Astrocyte of the spinal cord (primary cell): ENCODE measurements at regions not wholly inside any gene's neighbourhood (a gene's known extent, or its start where the extent isn't known, plus 50 kb on each side); places are given as distances from the start of the nearest gene placed in this dataset.
A peak's percentile ranks its signal among the peaks of the same experiment; 100 is the strongest.

Source experiments
- DNase-seq: peaks from one replicate; pipeline ENCODE4 v3.0.0; 2011; ENCODE audit warnings: low read depth, low spot score
- H3K4me3 ChIP-seq: 2 replicates; pipeline ENCODE4 v1.5.1; 2011; ENCODE audit warnings: low read depth, mild to moderate bottlenecking, low read length, moderate library complexity
- CTCF ChIP-seq: IDR thresholded peaks from 2 replicates; pipeline ENCODE4 v1.5.1; 2012; ENCODE audit warnings: low read depth, mild to moderate bottlenecking, low read length, inconsistent platforms
- in situ Hi-C: cut with HindIII; loops from 2 replicates; pipeline ENCODE4 v1.10.0; 2017; ENCODE audit warnings: low sequenced_read_pairs

DNA sequence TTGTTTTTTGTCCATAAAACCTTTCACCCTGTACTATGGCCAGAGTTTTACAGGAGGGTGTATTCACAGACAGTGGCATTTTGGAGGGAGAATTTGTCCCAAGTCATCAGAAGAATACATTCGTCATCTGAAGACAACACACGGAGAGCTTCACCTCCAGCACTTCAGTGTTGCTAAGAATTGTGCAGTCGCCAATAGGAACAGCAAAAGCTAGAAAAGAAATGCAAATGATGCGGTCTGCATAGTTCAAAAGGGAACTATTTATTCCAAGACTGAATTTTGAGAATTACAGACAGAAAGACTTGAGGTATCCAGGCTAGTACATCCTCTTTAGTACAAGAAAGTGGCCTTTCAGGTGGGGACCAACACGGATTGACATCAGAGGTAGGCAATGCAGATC lies 399.2 kb upstream of the KIF2A start:
- no peak overlapping the region for H3K4me3 ChIP-seq
- no peak for DNase-seq
- no peak for TF ChIP-seq CTCF
- in situ Hi-C loops: no loop called here

- DNase-seq: no peak
- in situ Hi-C loops: no loop called here
- TF ChIP-seq CTCF: no peak
- H3K4me3 ChIP-seq: no peak overlapping the region
Observed at GRCh38 chr5:61907995-61908394, 398.0 kb upstream of the KIF2A start.

GRCh38 chr5:61910771-61911170 lies 395.2 kb upstream of the KIF2A start:
- no peak overlapping the region for H3K4me3 ChIP-seq
- TF ChIP-seq CTCF: no peak
- in situ Hi-C loops: no loop called here
- no peak for DNase-seq

- TF ChIP-seq CTCF: no peak
- no peak for DNase-seq
- in situ Hi-C loops: no loop called here
- H3K4me3 ChIP-seq: no peak overlapping the region
Observed at GRCh38 chr5:61912559-61912958, 393.4 kb upstream of the KIF2A start.

GRCh38 chr5:61915646-61916045 lies 390.4 kb upstream of the KIF2A start:
- in situ Hi-C loops: no loop called here
- DNase-seq: no peak
- TF ChIP-seq CTCF: no peak
- no peak overlapping the region for H3K4me3 ChIP-seq

- no peak for TF ChIP-seq CTCF
- no peak overlapping the region for H3K4me3 ChIP-seq
- DNase-seq: peak; percentile 60
- in situ Hi-C loops: no loop called here
Observed at GRCh38 chr5:61916621-61917620, 389.1 kb upstream of the KIF2A start.
